Parathyroid adenoma (tissue), 2 donors: ENCODE measurements at regions not wholly inside any gene's neighbourhood (a gene's known extent, or its start where the extent isn't known, plus 50 kb on each side); places are given as distances from the start of the nearest gene placed in this dataset.
"Not testable (repeated sequence)": the region's sequence is repeated elsewhere in the genome, so short reads cannot be mapped to it uniquely, and the experiment has no call there.

Source experiments
- H2AFZ ChIP-seq: fragments of 300-600 bp; sonication (generic); one replicate; pipeline ENCODE4 v1.7.0; 2017; ENCODE audit warnings: antibody characterized with exemption, mild to moderate bottlenecking
- H3K27ac ChIP-seq: fragments of 300-600 bp; sonication (generic); one replicate; pipeline ENCODE4 v1.7.0; 2017
- H3K27me3 ChIP-seq: fragments of 300-600 bp; sonication (generic); one replicate; pipeline ENCODE4 v1.7.0; 2017; ENCODE audit warnings: low read length; ENCODE audit not compliant: control insufficient read depth, insufficient read depth
- H3K36me3 ChIP-seq: fragments of 300-600 bp; sonication (generic); one replicate; pipeline ENCODE4 v1.7.0; 2017; ENCODE audit warnings: low read length; ENCODE audit not compliant: control insufficient read depth, insufficient read depth
- H3K4me1 ChIP-seq: fragments of 300-600 bp; sonication (generic); one replicate; pipeline ENCODE4 v1.7.0; 2017; ENCODE audit warnings: control low read depth
- H3K4me2 ChIP-seq: fragments of 300-600 bp; sonication (generic); one replicate; pipeline ENCODE4 v1.7.0; 2017; ENCODE audit warnings: low read length
- H3K4me3 ChIP-seq: fragments of 300-600 bp; sonication (generic); one replicate; pipeline ENCODE4 v1.7.0; 2017; ENCODE audit warnings: low read depth, low read length
- H3K79me2 ChIP-seq: fragments of 300-600 bp; sonication (generic); one replicate; pipeline ENCODE4 v1.7.0; 2017; ENCODE audit warnings: control low read depth
- H3K9ac ChIP-seq: fragments of 300-600 bp; sonication (generic); one replicate; pipeline ENCODE4 v1.7.0; 2017; ENCODE audit warnings: mild to moderate bottlenecking
- H3K9me3 ChIP-seq: fragments of 300-600 bp; sonication (generic); one replicate; pipeline ENCODE4 v1.7.0; 2017; ENCODE audit warnings: low read length; ENCODE audit not compliant: control insufficient read depth
- CTCF ChIP-seq: fragments of 300-600 bp; sonication (generic); IDR thresholded peaks from one replicate; pipeline ENCODE4 v1.7.0; 2017; ENCODE audit warnings: antibody characterized with exemption, mild to moderate bottlenecking
- donor health status: primary hyperparathyroidism.

DNA sequence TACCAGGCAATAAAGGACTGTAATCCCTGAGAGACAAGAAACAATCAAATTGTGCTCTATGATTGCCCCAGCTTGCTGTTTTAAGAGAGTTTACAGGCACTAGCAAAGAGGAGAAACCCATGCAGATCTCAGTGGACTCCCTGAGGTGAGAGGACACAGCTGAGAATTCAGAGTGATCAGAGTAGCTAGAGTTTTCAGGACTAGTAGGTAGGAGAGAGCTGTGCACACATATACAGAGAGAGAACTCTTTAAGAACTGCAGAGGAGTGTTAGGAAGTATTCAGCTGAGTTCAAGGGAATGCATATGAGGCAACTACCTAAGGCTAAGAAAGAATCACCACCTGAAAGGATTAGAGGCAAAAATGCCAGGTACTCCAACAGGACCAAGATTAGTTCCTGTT lies 904.8 kb downstream of the CDH8 start:
- Histone ChIP-seq H3K9ac (no peak overlapping the region), H3K9me3 (no peaks in the 10 kb centered on the region), H3K79me2 (no peaks in the 10 kb centered on the region), H3K4me1 (no peaks in the 10 kb centered on the region), H3K4me2 (no peak overlapping the region), H3K36me3 (no peaks in the 10 kb centered on the region), H3K4me3 (no peak overlapping the region), H3K27me3 (no peaks in the 10 kb centered on the region), H3K27ac (no peak overlapping the region), H2AFZ (no peak overlapping the region)
- no peak for TF ChIP-seq CTCF

- Histone ChIP-seq H3K79me2 (no peaks in the 10 kb centered on the region), H3K4me3 (no peak overlapping the region), H3K4me2 (no peak overlapping the region), H2AFZ (no peak overlapping the region), H3K27me3 (no peaks in the 10 kb centered on the region), H3K27ac (no peak overlapping the region), H3K36me3 (no peaks in the 10 kb centered on the region), H3K4me1 (no peaks in the 10 kb centered on the region), H3K9me3 (no peaks in the 10 kb centered on the region), H3K9ac (no peak overlapping the region)
- no peak for TF ChIP-seq CTCF
Observed at GRCh38 chr16:61128545-61129323, 907.5 kb downstream of the CDH8 start.

- Histone ChIP-seq H3K27ac (no peak overlapping the region), H2AFZ (no peak overlapping the region), H3K79me2 (no peaks in the 10 kb centered on the region), H3K27me3 (no peaks in the 10 kb centered on the region), H3K4me1 (no peaks in the 10 kb centered on the region), H3K9ac (no peak overlapping the region), H3K4me3 (no peak overlapping the region), H3K4me2 (no peak overlapping the region), H3K36me3 (no peaks in the 10 kb centered on the region), H3K9me3 (no peaks in the 10 kb centered on the region)
- no peak for TF ChIP-seq CTCF
Observed at GRCh38 chr16:61105544-61105943, 930.7 kb downstream of the CDH8 start.

DNA sequence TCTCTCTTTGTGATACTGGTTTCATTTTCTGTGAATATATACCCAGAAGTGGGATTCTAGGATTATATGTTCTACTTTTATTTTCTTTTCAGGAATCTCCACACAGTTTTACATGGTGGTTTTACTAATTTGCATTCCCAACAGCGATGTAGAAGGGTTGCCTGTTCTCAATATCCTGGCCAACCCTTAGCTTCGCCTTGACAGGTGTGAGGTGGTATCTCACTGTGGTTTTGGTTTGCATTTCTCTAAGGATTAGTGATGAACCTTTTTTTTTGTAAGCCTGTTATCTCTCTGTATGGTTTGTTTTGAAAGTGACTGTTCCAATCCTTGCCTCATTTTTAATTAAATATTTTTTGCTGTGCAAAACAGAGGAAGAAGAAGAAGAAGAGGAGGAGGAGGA lies 937.7 kb downstream of the CDH8 start:
- no peak overlapping the region for H2AFZ ChIP-seq
- no peak overlapping the region for H3K4me3 ChIP-seq
- no peaks in the 10 kb centered on the region for H3K9me3 ChIP-seq
- no peaks in the 10 kb centered on the region for H3K27me3 ChIP-seq
- H3K4me2 ChIP-seq: no peak overlapping the region
- no peak for TF ChIP-seq CTCF
- no peaks in the 10 kb centered on the region for H3K79me2 ChIP-seq
- no peaks in the 10 kb centered on the region for H3K4me1 ChIP-seq
- no peak overlapping the region for H3K27ac ChIP-seq
- no peak overlapping the region for H3K9ac ChIP-seq
- H3K36me3 ChIP-seq: no peaks in the 10 kb centered on the region

DNA sequence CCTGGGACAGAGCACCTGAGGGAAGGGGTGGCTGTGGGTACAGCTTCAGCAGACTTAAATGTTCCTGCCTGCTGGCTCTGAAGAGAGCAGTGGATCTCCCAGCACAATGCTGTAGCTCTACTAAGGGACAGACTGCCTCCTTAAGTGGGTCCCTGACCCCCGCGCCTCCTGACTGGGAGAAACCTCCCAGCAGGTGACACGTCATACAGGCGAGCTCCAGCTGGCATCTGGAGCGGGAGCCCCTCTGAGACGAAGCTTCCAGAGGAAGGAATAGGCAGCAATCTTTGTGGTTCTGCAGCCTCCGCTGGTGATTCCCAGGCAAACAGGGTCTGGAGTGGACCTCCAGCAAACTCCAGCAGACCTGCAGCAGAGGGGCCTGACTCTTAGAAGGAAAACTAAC lies 944.9 kb downstream of the CDH8 start:
- H3K36me3 ChIP-seq, H3K79me2 ChIP-seq, H3K4me2 ChIP-seq, H3K9me3 ChIP-seq, H3K4me3 ChIP-seq, H3K27me3 ChIP-seq, H3K27ac ChIP-seq, H2AFZ ChIP-seq, H3K9ac ChIP-seq, H3K4me1 ChIP-seq: not testable (repeated sequence)
